ENCODE measurements at regions not wholly inside any gene's neighbourhood (a gene's known extent, or its start where the extent isn't known, plus 50 kb on each side); places are given as distances from the start of the nearest gene placed in this dataset.
"Not testable (repeated sequence)": the region's sequence is repeated elsewhere in the genome, so short reads cannot be mapped to it uniquely, and the experiment has no call there.

- DNase-seq: no peak
These were observed 1199.9 kb downstream of the GATA3 start for GRCh38 chr10:9254353-9254752.

- no peak for DNase-seq
These were observed 1206.2 kb downstream of the GATA3 start for GRCh38 chr10:9260690-9261089.

GRCh38 chr10:9262770-9263169, 1208.3 kb downstream of the GATA3 start:
- no peak for DNase-seq

GRCh38 chr10:9268176-9268575, 1213.7 kb downstream of the GATA3 start:
- no peak for DNase-seq

- DNase-seq: not testable (repeated sequence)
These were observed 1218.8 kb downstream of the GATA3 start for GRCh38 chr10:9273126-9273833.

- no peak for DNase-seq
These were observed 1219.8 kb downstream of the GATA3 start for GRCh38 chr10:9274206-9274755.

GRCh38 chr10:9275861-9276260, 1221.4 kb downstream of the GATA3 start:
- no peak for DNase-seq

- DNase-seq: no peak
These were observed 1231.2 kb downstream of the GATA3 start for GRCh38 chr10:9285690-9286089.

GRCh38 chr10:9289811-9290210, 1235.3 kb downstream of the GATA3 start:
- no peak for DNase-seq

GRCh38 chr10:9291081-9291480, 1236.6 kb downstream of the GATA3 start:
- no peak for DNase-seq

- no peak for DNase-seq
These were observed 1239.7 kb downstream of the GATA3 start for GRCh38 chr10:9294132-9294663.

GRCh38 chr10:9294865-9295264, 1240.4 kb downstream of the GATA3 start:
- no peak for DNase-seq

GRCh38 chr10:9296190-9296589, 1241.7 kb downstream of the GATA3 start:
- no peak for DNase-seq

GRCh38 chr10:9297580-9297979, 1243.1 kb downstream of the GATA3 start:
- no peak for DNase-seq

- DNase-seq: no peak
These were observed 1245.5 kb downstream of the GATA3 start for GRCh38 chr10:9299966-9300365.

- no peak for DNase-seq
These were observed 1246.7 kb downstream of the GATA3 start for GRCh38 chr10:9301148-9301547.

GRCh38 chr10:9301554-9301953, 1247.1 kb downstream of the GATA3 start:
- no peak for DNase-seq

- no peak for DNase-seq
These were observed 1247.8 kb downstream of the GATA3 start for GRCh38 chr10:9302140-9302746.

GRCh38 chr10:9305018-9305655, 1250.6 kb downstream of the GATA3 start:
- no peak for DNase-seq

GRCh38 chr10:9311702-9312499, 1257.4 kb downstream of the GATA3 start:
- DNase-seq: no peak

GRCh38 chr10:9315292-9315691, 1260.8 kb downstream of the GATA3 start:
- DNase-seq: no peak

- DNase-seq: no peak
These were observed 1277.1 kb downstream of the GATA3 start for GRCh38 chr10:9331583-9332008.

GRCh38 chr10:9334270-9334669, 1279.8 kb downstream of the GATA3 start:
- no peak for DNase-seq
